Esophagus squamous epithelium (tissue), 4 donors: ENCODE measurements at regions not wholly inside any gene's neighbourhood (a gene's known extent, or its start where the extent isn't known, plus 50 kb on each side); places are given as distances from the start of the nearest gene placed in this dataset.

Experiments
- CTCF ChIP-seq, 6 experiments: fragments of 450-650 bp in 4 of 6; fragments of 200-600 bp in 2 of 6; sonication (generic) in 2 of 6; IDR thresholded peaks; one replicate each; pipeline ENCODE4 v1.5.1; 2016 to 2019; ENCODE audit warnings: antibody characterized with exemption in 6 of 6, mild to moderate bottlenecking in 4 of 6, moderate library complexity in 4 of 6
- POLR2A ChIP-seq, 4 donors: fragments of 450-650 bp; IDR thresholded peaks; one replicate each; pipeline ENCODE4 v1.6.1; 2017; ENCODE audit warnings: antibody characterized with exemption in 4 of 4, mild to moderate bottlenecking in 4 of 4, moderate library complexity in 3 of 4

DNA sequence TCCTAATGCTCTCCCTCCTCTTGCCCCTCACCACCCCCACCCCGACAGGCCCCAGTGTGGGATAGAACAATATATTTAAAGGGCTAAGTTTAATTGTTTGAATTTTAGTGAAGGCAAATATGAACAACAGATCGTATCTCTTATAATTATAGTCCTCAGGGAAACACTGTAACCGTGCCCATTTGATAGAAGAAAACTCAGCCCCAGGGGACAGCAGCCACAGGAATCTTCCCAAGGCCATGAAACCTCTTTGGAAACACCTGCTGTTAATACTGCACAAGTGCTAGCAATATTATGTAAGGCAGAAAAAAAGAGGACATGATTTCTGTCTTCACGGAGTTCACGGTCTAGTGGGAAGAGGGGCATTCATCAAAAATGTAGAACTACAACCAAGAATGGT, 142.2 kb downstream of the URB2 start:
- TF ChIP-seq CTCF (IDR thresholded peaks at IDR 0.05) (no peak), POLR2A (IDR thresholded peaks at IDR 0.05) (no peak)
